ENCODE measurements at regions not wholly inside any gene's neighbourhood (a gene's known extent, or its start where the extent isn't known, plus 50 kb on each side); places are given as distances from the start of the nearest gene placed in this dataset.

DNA sequence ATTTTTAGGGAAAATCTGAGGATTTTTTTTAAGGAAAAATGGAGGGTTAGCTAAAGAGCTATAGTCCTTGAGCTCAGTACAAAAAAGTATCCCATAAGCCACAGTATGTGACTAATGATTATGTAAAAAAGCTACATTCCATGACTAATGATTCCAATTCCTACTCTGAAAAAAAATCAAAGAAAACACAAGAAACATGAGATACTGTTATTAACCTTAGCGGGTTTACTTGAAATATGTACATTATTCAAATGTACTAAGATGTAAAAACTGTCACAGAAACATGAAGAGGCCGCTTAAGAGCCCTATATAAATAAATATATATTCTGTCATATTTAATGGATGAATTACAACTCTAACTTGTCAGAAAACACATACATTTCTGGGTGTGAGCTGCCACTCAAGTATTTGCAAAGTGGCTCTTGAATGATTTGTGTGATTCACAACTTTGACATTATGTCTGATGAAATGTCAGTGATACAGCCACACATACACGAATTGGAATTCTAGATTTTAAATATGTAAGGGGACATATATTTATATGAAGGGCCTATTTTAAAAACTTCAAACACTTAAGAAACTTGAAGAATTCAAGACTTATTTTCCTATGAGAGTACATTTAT, 518.7 kb upstream of the SUCLG2 start:
- TF ChIP-seq EZH2 (IDR thresholded peaks at IDR 0.05; ENCODE audit: low read depth, low read length, severe bottlenecking) (no peak), JUN (IDR thresholded peaks at IDR 0.05; ENCODE audit: low read depth, low read length) (no peak), POLR2AphosphoS5 (IDR thresholded peaks at IDR 0.05; ENCODE audit: low read depth, low read length) (no peak), SIN3A (conservative IDR thresholded peaks at IDR 0.05 in 1 of 2, IDR thresholded peaks at IDR 0.05 in 1 of 2; ENCODE audit: low read depth in 1 of 2, low read length in 2 of 2) (no peak), TCF12 (IDR thresholded peaks at IDR 0.05; ENCODE audit: low read depth, low read length) (no peak), RXRA (IDR thresholded peaks at IDR 0.05; ENCODE audit: insufficient read depth, low read depth, low read length) (no peak), MAFK (IDR thresholded peaks at IDR 0.05; ENCODE audit: low read depth, low read length) (no peak), EP300 (IDR thresholded peaks at IDR 0.05; ENCODE audit: borderline replicate concordance in 1 of 2, low read depth in 2 of 2, low read length in 2 of 2) (no peak), KDM1A (IDR thresholded peaks at IDR 0.05; ENCODE audit: borderline replicate concordance, low read length) (no peak), TAF1 (IDR thresholded peaks at IDR 0.05; ENCODE audit: low read depth, low read length) (no peak), BRCA1 (IDR thresholded peaks at IDR 0.05; ENCODE audit: low read depth, low read length) (no peak), POLR2A (IDR thresholded peaks at IDR 0.05; ENCODE audit: control extremely low read depth in 1 of 2, low read depth in 2 of 2, low read length in 2 of 2) (no peak)
- TF ChIP-seq, protein P1, sequence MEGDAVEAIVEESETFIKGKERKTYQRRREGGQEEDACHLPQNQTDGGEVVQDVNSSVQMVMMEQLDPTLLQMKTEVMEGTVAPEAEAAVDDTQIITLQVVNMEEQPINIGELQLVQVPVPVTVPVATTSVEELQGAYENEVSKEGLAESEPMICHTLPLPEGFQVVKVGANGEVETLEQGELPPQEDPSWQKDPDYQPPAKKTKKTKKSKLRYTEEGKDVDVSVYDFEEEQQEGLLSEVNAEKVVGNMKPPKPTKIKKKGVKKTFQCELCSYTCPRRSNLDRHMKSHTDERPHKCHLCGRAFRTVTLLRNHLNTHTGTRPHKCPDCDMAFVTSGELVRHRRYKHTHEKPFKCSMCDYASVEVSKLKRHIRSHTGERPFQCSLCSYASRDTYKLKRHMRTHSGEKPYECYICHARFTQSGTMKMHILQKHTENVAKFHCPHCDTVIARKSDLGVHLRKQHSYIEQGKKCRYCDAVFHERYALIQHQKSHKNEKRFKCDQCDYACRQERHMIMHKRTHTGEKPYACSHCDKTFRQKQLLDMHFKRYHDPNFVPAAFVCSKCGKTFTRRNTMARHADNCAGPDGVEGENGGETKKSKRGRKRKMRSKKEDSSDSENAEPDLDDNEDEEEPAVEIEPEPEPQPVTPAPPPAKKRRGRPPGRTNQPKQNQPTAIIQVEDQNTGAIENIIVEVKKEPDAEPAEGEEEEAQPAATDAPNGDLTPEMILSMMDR (IDR thresholded peaks at IDR 0.05; ENCODE audit: control extremely low read depth in 1 of 3, insufficient read depth in 1 of 3, low read depth in 1 of 3, low read length in 3 of 3) = no peak
- TF ChIP-seq, protein P2, sequence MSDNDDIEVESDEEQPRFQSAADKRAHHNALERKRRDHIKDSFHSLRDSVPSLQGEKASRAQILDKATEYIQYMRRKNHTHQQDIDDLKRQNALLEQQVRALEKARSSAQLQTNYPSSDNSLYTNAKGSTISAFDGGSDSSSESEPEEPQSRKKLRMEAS (IDR thresholded peaks at IDR 0.05) = no peak
